ENCODE measurements at regions not wholly inside any gene's neighbourhood (a gene's known extent, or its start where the extent isn't known, plus 50 kb on each side); places are given as distances from the start of the nearest gene placed in this dataset.

- TF ChIP-seq CTCF (conservative IDR thresholded peaks at IDR 0.05; ENCODE audit: low read length) (no peak), EZH2phosphoT487 (IDR thresholded peaks at IDR 0.05; ENCODE audit: borderline replicate concordance, low read depth, low read length) (no peak)
Observed at GRCh38 chr4:117412661-117413060, 327.3 kb upstream of the TRAM1L1 start.
